Activated B cell treated with CpG ODN at 0.5 μM for 24 hours (primary cell): ENCODE measurements at regions not wholly inside any gene's neighbourhood (a gene's known extent, or its start where the extent isn't known, plus 50 kb on each side); places are given as distances from the start of the nearest gene placed in this dataset.

ENCODE experiments used
- ATAC-seq: fragments of 200-7000 bp; cut with Tn5 transposase; one replicate; pipeline ENCODE4 v1.10.0; 2021; ENCODE audit warnings: low read depth, mild to moderate bottlenecking, moderate library complexity
- CTCF ChIA-PET: fragments of 350-600 bp; sonication (Branson Sonifier 250); formaldehyde crosslinking; loops from one replicate; lab custom pipeline; 2021; ENCODE audit warnings: antibody characterized with exemption; lab: Charles Lee
- POLR2A ChIA-PET: fragments of 350-600 bp; sonication (Branson Sonifier 250); formaldehyde crosslinking; loops from one replicate; lab custom pipeline; 2021; ENCODE audit warnings: antibody characterized with exemption; lab: Charles Lee
- DNase-seq: peaks from one replicate; pipeline ENCODE4 v3.0.0; 2022
- H3K27ac Mint-ChIP-seq: one replicate; pipeline ENCODE4 v1.8.0; 2020; ENCODE audit warnings: mixed read lengths
- H3K27me3 Mint-ChIP-seq: one replicate; pipeline ENCODE4 v1.8.0; 2021; ENCODE audit warnings: mixed read lengths
- H3K36me3 Mint-ChIP-seq: one replicate; pipeline ENCODE4 v1.8.0; 2021; ENCODE audit warnings: low read depth, mixed read lengths
- H3K4me1 Mint-ChIP-seq: one replicate; pipeline ENCODE4 v1.8.0; 2021; ENCODE audit warnings: mixed read lengths
- H3K4me3 Mint-ChIP-seq: one replicate; pipeline ENCODE4 v1.8.0; 2020; ENCODE audit warnings: mild to moderate bottlenecking, mixed read lengths
- H3K9me3 Mint-ChIP-seq: one replicate; pipeline ENCODE4 v1.8.0; 2020; ENCODE audit warnings: mixed read lengths
- CTCF ChIP-seq: fragments of 200-600 bp; IDR thresholded peaks from one replicate; pipeline ENCODE4 v1.8.0; 2022; ENCODE audit warnings: antibody characterized with exemption, mild to moderate bottlenecking
- intact Hi-C: fragments of 100-400 bp; cut with micrococcal nuclease; formaldehyde crosslinking; loops from one replicate; pipeline ENCODE4 v1.15.1; 2024

- ChIA-PET POLR2A (no interaction called here), CTCF (no interaction called here)
- H3K27me3 Mint-ChIP-seq, result no peaks in the 10 kb centered on the region
- H3K9me3 Mint-ChIP-seq, result peaks cover 20% of the 10 kb centered on the region
- DNase-seq (no peak), ATAC-seq (no peak)
- no peak overlapping the region for H3K27ac Mint-ChIP-seq
- H3K36me3 Mint-ChIP-seq, result no peaks in the 10 kb centered on the region
- TF ChIP-seq CTCF, result no peak
- H3K4me1 Mint-ChIP-seq, result no peaks in the 10 kb centered on the region
- H3K4me3 Mint-ChIP-seq, result no peak overlapping the region
- intact Hi-C loops, result no loop called here
Observed at GRCh38 chr15:35914573-35914972, 368.6 kb upstream of the DPH6 start.

- Mint-ChIP-seq H3K9me3 (peaks cover 4% of the 10 kb centered on the region), H3K27ac (no peak overlapping the region), H3K4me1 (no peaks in the 10 kb centered on the region), H3K27me3 (no peaks in the 10 kb centered on the region), H3K36me3 (no peaks in the 10 kb centered on the region), H3K4me3 (no peak overlapping the region)
- POLR2A ChIA-PET, result no interaction called here
- DNase-seq (no peak), ATAC-seq (no peak)
- TF ChIP-seq CTCF, result no peak
- CTCF ChIA-PET, result no interaction called here
- intact Hi-C loops, result no loop called here
Observed at GRCh38 chr15:35921046-35921445, 375.1 kb upstream of the DPH6 start.

- no peaks in the 10 kb centered on the region for H3K36me3 Mint-ChIP-seq
- DNase-seq (no peak), ATAC-seq (no peak)
- no peaks in the 10 kb centered on the region for H3K4me1 Mint-ChIP-seq
- no peak overlapping the region for H3K4me3 Mint-ChIP-seq
- ChIA-PET CTCF (no interaction called here), POLR2A (no interaction called here)
- no peak for TF ChIP-seq CTCF
- H3K9me3 Mint-ChIP-seq, result no peaks in the 10 kb centered on the region
- intact Hi-C loops, result no loop called here
- H3K27me3 Mint-ChIP-seq, result no peaks in the 10 kb centered on the region
- no peak overlapping the region for H3K27ac Mint-ChIP-seq
Observed at GRCh38 chr15:35925275-35926006, 379.5 kb upstream of the DPH6 start.

- ChIA-PET POLR2A (no interaction called here), CTCF (no interaction called here)
- Mint-ChIP-seq H3K27me3 (no peaks in the 10 kb centered on the region), H3K9me3 (no peaks in the 10 kb centered on the region), H3K4me1 (no peaks in the 10 kb centered on the region), H3K27ac (no peak overlapping the region), H3K4me3 (no peak overlapping the region), H3K36me3 (no peaks in the 10 kb centered on the region)
- TF ChIP-seq CTCF, result no peak
- no peak for DNase-seq
- no peak for ATAC-seq
- intact Hi-C loops, result no loop called here
Observed at GRCh38 chr15:35926007-35926380, 380.0 kb upstream of the DPH6 start.

GRCh38 chr15:35928847-35929246 is 382.9 kb upstream of the DPH6 start:
- no peaks in the 10 kb centered on the region for H3K4me1 Mint-ChIP-seq
- H3K27ac Mint-ChIP-seq, result no peak overlapping the region
- no peak for TF ChIP-seq CTCF
- no peaks in the 10 kb centered on the region for H3K27me3 Mint-ChIP-seq
- ChIA-PET POLR2A (no interaction called here), CTCF (no interaction called here)
- no peak for ATAC-seq
- intact Hi-C loops, result no loop called here
- DNase-seq, result no peak
- H3K9me3 Mint-ChIP-seq, result no peaks in the 10 kb centered on the region
- H3K4me3 Mint-ChIP-seq, result no peak overlapping the region
- H3K36me3 Mint-ChIP-seq, result no peaks in the 10 kb centered on the region
